Nephron (organoid): ENCODE measurements at regions not wholly inside any gene's neighbourhood (a gene's known extent, or its start where the extent isn't known, plus 50 kb on each side); places are given as distances from the start of the nearest gene placed in this dataset.
A peak's percentile ranks its signal among the peaks of the same experiment; 100 is the strongest.

Source experiments
- H3K27ac Mint-ChIP-seq, 3 experiments: 2 replicates each; pipeline ENCODE4 v1.8.0; 2020; ENCODE audit warnings: mixed read lengths in 3 of 3, mild to moderate bottlenecking in 2 of 3, moderate library complexity in 1 of 3
- H3K27me3 Mint-ChIP-seq: 2 replicates; pipeline ENCODE4 v1.8.0; 2021; ENCODE audit warnings: low read depth, mild to moderate bottlenecking, moderate library complexity, mixed read lengths
- H3K36me3 Mint-ChIP-seq: 2 replicates; pipeline ENCODE4 v1.8.0; 2020; ENCODE audit warnings: low read depth, mixed read lengths
- H3K4me1 Mint-ChIP-seq: 2 replicates; pipeline ENCODE4 v1.8.0; 2020; ENCODE audit warnings: mixed read lengths
- H3K4me3 Mint-ChIP-seq, 3 experiments: 2 replicates each; pipeline ENCODE4 v1.8.0; 2020; ENCODE audit warnings: mild to moderate bottlenecking in 3 of 3, mixed read lengths in 3 of 3, moderate library complexity in 2 of 3
- H3K9me3 Mint-ChIP-seq: 2 replicates; pipeline ENCODE4 v1.8.0; 2020; ENCODE audit warnings: mixed read lengths
- CTCF ChIP-seq, 3 experiments: fragments of 200-600 bp; sonication (generic); IDR thresholded peaks; one replicate each; pipeline ENCODE4 v1.5.0; 2021; ENCODE audit warnings: antibody characterized with exemption in 3 of 3; ENCODE audit not compliant: unreplicated experiment in 3 of 3

GRCh38 chr13:50078231-50078894, 63.1 kb downstream of the KCNRG start:
- H3K4me1 Mint-ChIP-seq, result peaks cover 6% of the 10 kb centered on the region
- no peaks in the 10 kb centered on the region for H3K9me3 Mint-ChIP-seq
- H3K27me3 Mint-ChIP-seq, result peaks cover 6% of the 10 kb centered on the region
- peak overlapping the region; percentile 61 to 97 (median 95) for H3K4me3 Mint-ChIP-seq
- H3K36me3 Mint-ChIP-seq, result peaks cover 5% of the 10 kb centered on the region
- H3K27ac Mint-ChIP-seq, result peak overlapping the region in 2 of 3 experiments; percentile 64 to 97
- no peak for TF ChIP-seq CTCF (IDR thresholded peaks at IDR 0.05; ENCODE audit: unreplicated experiment in 3 of 3)

- Mint-ChIP-seq H3K27me3 (peaks cover 6% of the 10 kb centered on the region), H3K27ac (peak overlapping the region in 2 of 3 experiments; percentile 64 to 97), H3K36me3 (peaks cover 5% of the 10 kb centered on the region), H3K9me3 (no peaks in the 10 kb centered on the region), H3K4me1 (peaks cover 12% of the 10 kb centered on the region), H3K4me3 (peak overlapping the region; percentile 95 to 97 (median 95))
- no peak for TF ChIP-seq CTCF (IDR thresholded peaks at IDR 0.05; ENCODE audit: unreplicated experiment in 3 of 3)
These were observed 63.8 kb downstream of the KCNRG start for GRCh38 chr13:50078895-50079654.

- H3K4me3 Mint-ChIP-seq, result peak overlapping the region; percentile 95 to 97 (median 95)
- H3K27me3 Mint-ChIP-seq, result peaks cover 6% of the 10 kb centered on the region
- peaks cover 5% of the 10 kb centered on the region for H3K36me3 Mint-ChIP-seq
- H3K27ac Mint-ChIP-seq, result peak overlapping the region; percentile 76 to 97 (median 93)
- no peaks in the 10 kb centered on the region for H3K9me3 Mint-ChIP-seq
- H3K4me1 Mint-ChIP-seq, result peaks cover 13% of the 10 kb centered on the region
- TF ChIP-seq CTCF (IDR thresholded peaks at IDR 0.05; ENCODE audit: unreplicated experiment in 3 of 3), result no peak
These were observed 64.5 kb downstream of the KCNRG start for GRCh38 chr13:50079655-50080202.

- H3K27ac Mint-ChIP-seq, result peak overlapping the region; percentile 76 to 97 (median 93)
- peaks cover 6% of the 10 kb centered on the region for H3K27me3 Mint-ChIP-seq
- H3K4me1 Mint-ChIP-seq, result peaks cover 19% of the 10 kb centered on the region
- TF ChIP-seq CTCF (IDR thresholded peaks at IDR 0.05; ENCODE audit: unreplicated experiment in 3 of 3), result no peak
- no peaks in the 10 kb centered on the region for H3K9me3 Mint-ChIP-seq
- H3K4me3 Mint-ChIP-seq, result peak overlapping the region; percentile 95 to 97 (median 95)
- peaks cover 7% of the 10 kb centered on the region for H3K36me3 Mint-ChIP-seq
These were observed 65.1 kb downstream of the KCNRG start for GRCh38 chr13:50080203-50080910.

DNA sequence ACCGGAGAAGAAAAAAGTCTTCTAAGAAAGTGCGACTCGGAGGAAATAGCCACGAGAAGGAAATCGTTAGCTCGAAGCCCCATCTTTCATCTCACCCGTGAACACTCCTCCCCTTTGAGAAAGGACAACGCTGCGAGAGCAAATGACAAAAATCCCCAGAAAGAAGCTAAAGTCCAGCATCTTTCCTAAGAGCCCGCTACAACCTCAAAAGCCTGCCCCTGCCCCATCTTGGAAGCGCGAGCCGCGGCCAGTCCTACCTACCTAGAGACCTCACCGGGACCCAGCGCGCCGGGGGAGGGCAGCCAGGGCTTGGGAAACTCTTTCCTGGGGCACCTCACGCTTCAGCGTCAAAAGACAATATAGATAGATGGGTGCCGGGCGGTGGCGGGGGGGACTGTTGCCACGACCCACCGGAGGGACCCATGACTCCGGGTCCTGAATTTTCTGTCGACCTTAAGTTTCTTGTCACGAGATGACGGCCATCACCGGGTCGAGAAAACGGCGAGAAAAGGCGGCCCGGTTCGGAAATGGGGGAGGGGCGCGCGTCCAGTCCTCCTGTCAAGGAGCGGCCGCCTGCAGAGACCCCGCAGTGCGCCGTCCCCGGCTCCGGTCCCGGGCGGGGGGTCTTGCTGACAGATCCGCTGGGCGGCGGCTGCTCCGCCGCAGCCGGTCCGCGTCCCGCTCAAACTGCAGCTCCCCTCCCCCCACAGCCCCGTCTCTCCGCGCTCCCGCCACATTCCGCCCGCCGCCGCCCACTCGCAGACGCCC, 65.9 kb downstream of the KCNRG start:
- Mint-ChIP-seq H3K4me1 (peaks cover 21% of the 10 kb centered on the region), H3K4me3 (peak overlapping the region; percentile 95 to 97 (median 95)), H3K27me3 (peaks cover 6% of the 10 kb centered on the region), H3K36me3 (peaks cover 5% of the 10 kb centered on the region), H3K27ac (peak overlapping the region; percentile 86 to 97 (median 96)), H3K9me3 (no peaks in the 10 kb centered on the region)
- TF ChIP-seq CTCF (IDR thresholded peaks at IDR 0.05; ENCODE audit: unreplicated experiment in 3 of 3), result no peak
